Stomach (tissue), 8 donors: ENCODE measurements at regions not wholly inside any gene's neighbourhood (a gene's known extent, or its start where the extent isn't known, plus 50 kb on each side); places are given as distances from the start of the nearest gene placed in this dataset.
"Not testable (repeated sequence)": the region's sequence is repeated elsewhere in the genome, so short reads cannot be mapped to it uniquely, and the experiment has no call there.

Experiments
- DNase-seq, 2 donors: peaks; one replicate each; pipeline versions ENCODE4 v3.0.0 to v3.0.0-alpha.2; 2013 to 2019
- H3K27ac ChIP-seq, 5 donors: fragments of 200-600 bp in 4 of 5; sonication (generic) in 4 of 5; one replicate each; pipeline ENCODE4 v1.5.1; 2013 to 2019; ENCODE audit warnings: mild to moderate bottlenecking in 1 of 5, moderate library complexity in 1 of 5
- H3K27me3 ChIP-seq, 3 donors: fragments of 200-600 bp; sonication (generic); one replicate each; pipeline ENCODE4 v1.5.1; 2017 to 2019; ENCODE audit warnings: mixed run types in 1 of 3
- H3K36me3 ChIP-seq, 4 donors: fragments of 200-600 bp; sonication (generic); 1 replicate in 3 of 4; 2 replicates in 1 of 4; pipeline ENCODE4 v1.5.1; 2016 to 2019
- H3K4me1 ChIP-seq, 4 donors: fragments of 200-600 bp; sonication (generic); one replicate each; pipeline ENCODE4 v1.5.1; 2016 to 2019
- H3K4me3 ChIP-seq, 4 donors: fragments of 200-600 bp; sonication (generic) in 3 of 4; one replicate each; pipeline ENCODE4 v1.5.1; 2016 to 2019; ENCODE audit warnings: mild to moderate bottlenecking in 1 of 4
- H3K9me3 ChIP-seq, 4 donors: fragments of 200-600 bp; sonication (generic); one replicate each; pipeline ENCODE4 v1.5.1; 2016 to 2019
- EP300 ChIP-seq: sonication (generic); formaldehyde crosslinking; IDR thresholded peaks from one replicate; pipeline ENCODE4 v1.6.1; 2017; ENCODE audit warnings: antibody characterized with exemption
- POLR2A ChIP-seq, 4 donors: fragments of 450-650 bp; IDR thresholded peaks; one replicate each; pipeline ENCODE4 v1.6.1; 2016; ENCODE audit warnings: antibody characterized with exemption in 4 of 4, control low read depth in 2 of 4, mild to moderate bottlenecking in 1 of 4, moderate library complexity in 1 of 4
- POLR2AphosphoS5 ChIP-seq, 3 donors: sonication (generic); formaldehyde crosslinking; IDR thresholded peaks; one replicate each; pipeline ENCODE4 v1.6.1; 2016; ENCODE audit warnings: antibody characterized with exemption in 3 of 3
- WGBS, 5 donors: extraction: QIAGEN DNeasy Blood & Tissue Kit in 3 of 5; methylation state at CpG; one replicate each; pipeline versions ENCODE4 v1.1.5 to v1.1.7; 2013 to 2018; 5-methylcytosine and 5-hydroxymethylcytosine counted together
- intact Hi-C: fragments of 100-400 bp; cut with DNase I; formaldehyde crosslinking; loops from one replicate; pipeline ENCODE4 v1.15.1; 2023; ENCODE audit warnings: low total_unique reads
- TF ChIP-seq, protein P1 (sequence below), 7 experiments: fragments of 450-650 bp in 4 of 7; fragments of 200-600 bp in 3 of 7; sonication (generic) in 3 of 7; IDR thresholded peaks; one replicate each; pipeline ENCODE4 v1.5.1; 2016 to 2019; ENCODE audit warnings: antibody characterized with exemption in 7 of 7, control low read depth in 2 of 7, mild to moderate bottlenecking in 1 of 7
- donor health status: healthy with polysubstance abuse.
- donor health status: Bipolar disorder and iron deficiency.
- donor health status: healthy.

DNA sequence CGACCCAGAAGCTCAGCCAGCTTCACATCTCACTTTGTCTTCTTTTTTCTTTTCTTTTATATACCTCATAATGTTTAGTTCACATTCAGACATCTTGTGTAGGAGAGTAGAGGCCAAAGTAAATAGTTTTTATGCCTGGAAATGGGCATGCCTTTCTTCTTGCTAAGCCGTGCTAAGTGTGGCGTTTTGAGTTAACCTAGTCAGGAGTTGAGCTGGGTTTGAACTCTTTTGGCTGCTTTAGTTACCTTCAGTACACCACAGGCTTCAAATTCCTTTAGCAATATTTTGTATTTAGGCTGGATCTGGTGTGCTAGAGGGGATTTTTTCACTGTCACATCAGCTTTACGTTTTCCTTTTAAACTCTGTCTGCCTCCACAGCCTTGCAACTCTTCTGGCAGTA, 300.8 kb downstream of the ZNF674 start:
- intact Hi-C loops: no loop called here
- TF ChIP-seq POLR2AphosphoS5 (IDR thresholded peaks at IDR 0.05): no peak
- no peak for TF ChIP-seq EP300
- TF ChIP-seq POLR2A (IDR thresholded peaks at IDR 0.05): no peak

DNA sequence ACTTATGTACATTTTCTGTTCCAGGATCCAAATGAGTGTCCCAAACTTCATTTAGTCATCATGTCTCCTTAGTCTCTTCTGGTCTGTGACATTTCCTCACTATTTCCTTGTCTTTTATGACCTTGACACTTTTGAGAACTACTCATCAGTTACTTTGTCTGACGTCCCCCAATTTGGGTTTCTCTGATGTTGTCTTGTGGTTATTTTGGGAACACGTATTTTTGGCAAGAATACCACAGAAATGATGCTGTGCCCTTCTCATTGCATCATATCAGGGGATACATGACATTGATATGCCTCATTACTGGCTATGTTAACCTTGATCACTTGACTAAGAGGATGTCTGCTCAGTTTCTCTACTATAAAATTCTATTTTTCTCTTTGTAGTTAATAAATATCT, 308.8 kb downstream of the ZNF674 start:
- H3K36me3 ChIP-seq: no peaks in the 10 kb centered on the region
- peaks cover 0 to 6% (median 0%) of the 10 kb centered on the region in 3 donors for H3K27me3 ChIP-seq
- intact Hi-C loops: no loop called here
- no peak overlapping the region for H3K4me3 ChIP-seq
- no peak overlapping the region for H3K27ac ChIP-seq
- 41 to 67% (median 48%) methylated on average over 2 of the region's 2 CpGs for WGBS, 5 donors
- peaks cover 0 to 11% (median 5%) of the 10 kb centered on the region in 4 donors for H3K9me3 ChIP-seq
- DNase-seq: no peak
- no peak for TF ChIP-seq EP300
- H3K4me1 ChIP-seq: no peaks in the 10 kb centered on the region

More for the DNA sequence above, 300.8 kb downstream of the ZNF674 start:
- Histone ChIP-seq H3K36me3 (no peaks in the 10 kb centered on the region), H3K27ac (no peak overlapping the region), H3K4me1 (no peaks in the 10 kb centered on the region), H3K27me3 (peaks cover 0 to 16% (median 0%) of the 10 kb centered on the region in 3 donors), H3K9me3 (peaks cover 0 to 11% (median 5%) of the 10 kb centered on the region in 4 donors), H3K4me3 (no peak overlapping the region)
- WGBS, 5 donors: 48 to 76% (median 54%) methylated on average over 4 of the region's 4 CpGs
- no peak for DNase-seq

DNA sequence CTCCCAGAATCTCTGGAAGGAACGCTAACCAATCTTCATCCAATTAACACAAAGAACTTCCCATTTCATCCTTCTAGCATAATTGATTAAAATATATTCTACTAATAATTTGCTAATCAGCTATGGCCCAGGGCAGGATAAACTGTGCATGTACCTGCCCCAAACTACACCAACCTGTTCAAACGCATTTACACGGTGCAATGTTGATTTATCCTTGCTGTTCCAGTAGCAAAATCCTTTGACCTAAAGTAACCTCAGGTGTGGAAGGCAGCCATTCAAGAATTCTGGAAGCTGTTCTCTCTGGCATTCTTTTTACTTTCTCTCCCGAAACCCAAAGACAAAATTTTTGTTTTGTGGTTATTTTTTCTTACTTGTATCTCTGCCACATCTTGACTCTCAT, 309.4 kb downstream of the ZNF674 start:
- Histone ChIP-seq H3K4me1 (no peaks in the 10 kb centered on the region), H3K27me3 (peaks cover 0 to 6% (median 0%) of the 10 kb centered on the region in 3 donors), H3K4me3 (no peak overlapping the region), H3K36me3 (no peaks in the 10 kb centered on the region), H3K9me3 (peaks cover 0 to 9% (median 4%) of the 10 kb centered on the region in 4 donors), H3K27ac (no peak overlapping the region)
- peak in 1 of 2 donors; percentile 4 for DNase-seq
- no peak for TF ChIP-seq POLR2A (IDR thresholded peaks at IDR 0.05)
- TF ChIP-seq POLR2AphosphoS5 (IDR thresholded peaks at IDR 0.05): no peak
- TF ChIP-seq, protein P1, sequence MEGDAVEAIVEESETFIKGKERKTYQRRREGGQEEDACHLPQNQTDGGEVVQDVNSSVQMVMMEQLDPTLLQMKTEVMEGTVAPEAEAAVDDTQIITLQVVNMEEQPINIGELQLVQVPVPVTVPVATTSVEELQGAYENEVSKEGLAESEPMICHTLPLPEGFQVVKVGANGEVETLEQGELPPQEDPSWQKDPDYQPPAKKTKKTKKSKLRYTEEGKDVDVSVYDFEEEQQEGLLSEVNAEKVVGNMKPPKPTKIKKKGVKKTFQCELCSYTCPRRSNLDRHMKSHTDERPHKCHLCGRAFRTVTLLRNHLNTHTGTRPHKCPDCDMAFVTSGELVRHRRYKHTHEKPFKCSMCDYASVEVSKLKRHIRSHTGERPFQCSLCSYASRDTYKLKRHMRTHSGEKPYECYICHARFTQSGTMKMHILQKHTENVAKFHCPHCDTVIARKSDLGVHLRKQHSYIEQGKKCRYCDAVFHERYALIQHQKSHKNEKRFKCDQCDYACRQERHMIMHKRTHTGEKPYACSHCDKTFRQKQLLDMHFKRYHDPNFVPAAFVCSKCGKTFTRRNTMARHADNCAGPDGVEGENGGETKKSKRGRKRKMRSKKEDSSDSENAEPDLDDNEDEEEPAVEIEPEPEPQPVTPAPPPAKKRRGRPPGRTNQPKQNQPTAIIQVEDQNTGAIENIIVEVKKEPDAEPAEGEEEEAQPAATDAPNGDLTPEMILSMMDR (IDR thresholded peaks at IDR 0.05): no peak
- no peak for TF ChIP-seq EP300
- intact Hi-C loops: no loop called here
- 53 to 70% (median 57%) methylated on average over 4 of the region's 4 CpGs for WGBS, 5 donors

DNA sequence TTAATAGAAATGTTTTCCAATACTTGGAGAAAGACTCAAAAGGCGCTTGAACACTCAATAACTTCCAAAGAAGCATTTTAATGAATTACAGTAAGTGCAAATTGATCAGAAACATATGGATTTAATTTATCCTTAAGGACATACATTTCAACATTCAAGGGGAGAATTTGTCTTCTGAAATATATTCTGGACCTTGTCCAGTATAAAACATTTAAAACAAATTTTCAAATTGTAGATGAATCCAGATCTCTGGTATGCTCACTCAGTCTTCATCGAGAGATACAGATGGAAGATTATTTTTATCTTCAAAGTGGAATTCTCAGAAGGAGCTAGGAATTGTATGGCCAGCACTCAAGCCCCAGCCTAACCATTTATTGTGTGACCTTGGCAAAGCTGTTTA, 310.4 kb downstream of the ZNF674 start:
- DNase-seq: no peak
- H3K36me3 ChIP-seq: no peaks in the 10 kb centered on the region
- peaks cover 0 to under 1% (median 0%) of the 10 kb centered on the region in 4 donors for H3K9me3 ChIP-seq
- H3K27me3 ChIP-seq: no peaks in the 10 kb centered on the region
- H3K4me1 ChIP-seq: no peaks in the 10 kb centered on the region
- no peak overlapping the region for H3K4me3 ChIP-seq
- TF ChIP-seq EP300 (no peak), POLR2AphosphoS5 (IDR thresholded peaks at IDR 0.05) (no peak), POLR2A (IDR thresholded peaks at IDR 0.05) (no peak)
- TF ChIP-seq, protein P1 (IDR thresholded peaks at IDR 0.05): no peak
- intact Hi-C loops: no loop called here
- WGBS, 5 donors: 73 to 89% (median 80%) methylated on average over 2 of the region's 2 CpGs
- H3K27ac ChIP-seq: no peak overlapping the region

DNA sequence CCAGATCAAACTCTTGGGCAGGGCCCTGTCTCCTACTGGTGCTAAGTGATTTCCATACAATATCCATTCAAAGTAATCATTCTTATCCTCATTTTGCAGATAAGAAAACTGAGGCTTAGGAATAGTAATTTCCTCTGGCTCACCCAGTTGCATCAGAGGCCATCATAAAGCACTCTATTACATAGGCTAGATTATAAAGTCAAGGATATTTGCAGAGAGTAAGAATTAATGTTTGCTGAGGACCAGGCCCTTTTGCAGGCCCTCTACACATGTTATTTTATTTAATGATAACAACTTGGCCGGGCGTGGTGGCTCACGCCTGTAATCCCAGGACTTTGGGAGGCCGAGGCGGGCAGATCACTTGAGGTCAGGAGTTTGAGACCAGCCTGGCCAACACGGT, 316.8 kb downstream of the ZNF674 start:
- intact Hi-C loops: no loop called here
- H3K27ac ChIP-seq: no peak overlapping the region
- H3K36me3 ChIP-seq: no peaks in the 10 kb centered on the region
- no peak overlapping the region for H3K4me3 ChIP-seq
- DNase-seq: no peak
- no peaks in the 10 kb centered on the region for H3K4me1 ChIP-seq
- WGBS, 5 donors: 47 to 69% (median 59%) methylated on average over 5 to 6 of the region's 6 CpGs; no CpG with 5 or more reads in 1 of the 5 donors
- H3K9me3 ChIP-seq: no peaks in the 10 kb centered on the region
- H3K27me3 ChIP-seq: no peaks in the 10 kb centered on the region
- TF ChIP-seq POLR2A (IDR thresholded peaks at IDR 0.05) (no peak), POLR2AphosphoS5 (IDR thresholded peaks at IDR 0.05) (peak in 1 of 3 donors; percentile 14)

DNA sequence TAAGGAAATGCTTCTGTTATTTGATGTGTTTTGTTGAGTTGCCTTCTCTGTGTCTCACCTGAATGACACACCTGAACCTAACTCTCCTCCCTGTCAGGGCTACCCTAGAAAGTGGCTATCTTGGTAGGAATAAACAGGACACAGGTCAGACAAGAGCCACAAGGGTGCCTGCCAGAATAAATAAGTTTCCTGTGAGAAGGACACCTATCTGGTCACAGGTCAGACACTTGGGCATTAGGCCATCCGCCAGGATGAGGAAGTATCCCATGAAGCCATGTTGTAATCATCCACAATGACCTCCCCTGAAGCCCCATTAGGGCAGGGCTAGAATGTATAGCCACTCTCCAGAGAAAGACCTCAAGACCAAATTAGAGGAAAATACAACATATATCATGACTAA, 318.8 kb downstream of the ZNF674 start:
- TF ChIP-seq POLR2AphosphoS5 (IDR thresholded peaks at IDR 0.05) (no peak), POLR2A (IDR thresholded peaks at IDR 0.05) (no peak), EP300 (no peak)
- TF ChIP-seq, protein P1 (IDR thresholded peaks at IDR 0.05): no peak
- H3K4me3 ChIP-seq: no peak overlapping the region
- H3K27ac ChIP-seq: no peak overlapping the region
- intact Hi-C loops: no loop called here
- H3K36me3 ChIP-seq: no peaks in the 10 kb centered on the region
- DNase-seq: no peak
- 83 to 100% (median 90%) methylated on average over 1 of the region's 1 CpG for WGBS, 5 donors
- no peaks in the 10 kb centered on the region for H3K27me3 ChIP-seq
- H3K9me3 ChIP-seq: no peaks in the 10 kb centered on the region
- H3K4me1 ChIP-seq: no peaks in the 10 kb centered on the region

DNA sequence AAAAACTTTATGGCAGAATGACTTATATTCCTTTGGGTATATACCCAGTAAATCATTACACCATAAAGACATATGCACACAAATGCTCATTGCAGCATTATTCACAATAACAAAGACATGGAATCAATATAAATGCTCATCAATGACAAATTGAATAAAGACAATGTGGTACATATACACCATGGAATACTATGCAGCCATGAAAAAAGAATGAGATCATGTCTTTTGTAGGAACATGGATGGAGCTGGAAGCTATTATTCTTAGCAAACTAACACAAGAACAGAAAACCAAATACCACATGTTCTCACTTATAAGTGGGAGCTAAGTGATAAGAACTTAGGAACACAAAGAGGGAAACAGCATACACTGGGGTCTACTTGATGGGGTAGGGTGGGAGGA, 321.7 kb downstream of the ZNF674 start:
- intact Hi-C loops, H3K27me3 ChIP-seq, DNase-seq, H3K9me3 ChIP-seq, H3K4me3 ChIP-seq, H3K36me3 ChIP-seq, H3K27ac ChIP-seq, H3K4me1 ChIP-seq: not testable (repeated sequence)
